Caco-2 (cell line): ENCODE measurements at regions not wholly inside any gene's neighbourhood (a gene's known extent, or its start where the extent isn't known, plus 50 kb on each side); places are given as distances from the start of the nearest gene placed in this dataset.

Experiments
- BruUV-seq: library from RNA; stranded (reverse); fragments of 400-500 nt; replicated peaks from 2 replicates; lab custom pipeline; 2021; lab: Mats Ljungman, UMichigan
- CTCF ChIA-PET: fragments of 300-600 bp; sonication (Branson Sonifier 250); formaldehyde crosslinking; loops from one replicate; lab custom pipeline; 2022; ENCODE audit warnings: antibody characterized with exemption; lab: Charles Lee
- POLR2A ChIA-PET: fragments of 300-600 bp; sonication (Branson Sonifier 250); formaldehyde crosslinking; loops from one replicate; lab custom pipeline; 2022; ENCODE audit warnings: antibody characterized with exemption; lab: Charles Lee
- DNase-seq, 2 experiments: peaks; one replicate each; pipeline versions ENCODE4 v3.0.0 to v3.0.0-alpha.2; 2020 to 2022
- H3K27me3 ChIP-seq: replicated peaks from 2 replicates; pipeline ENCODE4 v1.6.0; 2011; ENCODE audit warnings: low read length; ENCODE audit not compliant: control insufficient read depth, insufficient read depth
- H3K36me3 ChIP-seq: 2 replicates; pipeline ENCODE4 v1.5.1; 2011; ENCODE audit warnings: low read length; ENCODE audit not compliant: control insufficient read depth, insufficient read depth
- H3K4me1 ChIP-seq: fragments of 250-450 bp; sonication (Bioruptor Pico); 2 replicates; pipeline ENCODE4 v1.5.1; 2020; ENCODE audit warnings: mild to moderate bottlenecking
- H3K4me3 ChIP-seq: 2 replicates; pipeline ENCODE4 v1.5.1; 2011; ENCODE audit warnings: low read depth, mild to moderate bottlenecking, control low read depth, low read length
- H3K9me3 ChIP-seq: fragments of 250-450 bp; sonication (Bioruptor Pico); 2 replicates; pipeline ENCODE4 v1.5.1; 2020; ENCODE audit warnings: mild to moderate bottlenecking, moderate library complexity
- H3K27ac Mint-ChIP-seq: one replicate; pipeline ENCODE4 v1.8.0; 2022; ENCODE audit warnings: mixed read lengths; ENCODE audit not compliant: unreplicated experiment
- H3K27me3 Mint-ChIP-seq: one replicate; pipeline ENCODE4 v1.8.0; 2022; ENCODE audit warnings: mixed read lengths; ENCODE audit not compliant: insufficient read depth, unreplicated experiment
- H3K36me3 Mint-ChIP-seq: one replicate; pipeline ENCODE4 v1.8.0; 2022; ENCODE audit warnings: mild to moderate bottlenecking, mixed read lengths; ENCODE audit not compliant: insufficient read depth, unreplicated experiment
- H3K4me1 Mint-ChIP-seq: one replicate; pipeline ENCODE4 v1.8.0; 2022; ENCODE audit warnings: low read depth, mixed read lengths; ENCODE audit not compliant: unreplicated experiment
- H3K4me3 Mint-ChIP-seq: one replicate; pipeline ENCODE4 v1.8.0; 2022; ENCODE audit warnings: mild to moderate bottlenecking, moderate library complexity, mixed read lengths; ENCODE audit not compliant: unreplicated experiment
- H3K9me3 Mint-ChIP-seq: one replicate; pipeline ENCODE4 v1.8.0; 2022; ENCODE audit warnings: mixed read lengths; ENCODE audit not compliant: unreplicated experiment
- intact Hi-C: fragments of 100-400 bp; cut with micrococcal nuclease; formaldehyde crosslinking; loops from one replicate; pipeline ENCODE4 v1.10.0; 2022; ENCODE audit not compliant: unreplicated experiment
- TF ChIP-seq, protein P1 (sequence below), 2 experiments: fragments of 200-600 bp in 1 of 2; IDR thresholded peaks; 1 replicate in 1 of 2; 2 replicates in 1 of 2; pipeline versions ENCODE4 v1.5.1 to v1.8.0; 2011 to 2022; ENCODE audit warnings: antibody characterized with exemption in 1 of 2, control low read depth in 1 of 2, inconsistent platforms in 1 of 2, low read depth in 1 of 2, low read length in 1 of 2, mild to moderate bottlenecking in 1 of 2, moderate library complexity in 1 of 2; ENCODE audit not compliant: insufficient read depth in 1 of 2, severe bottlenecking in 1 of 2, unreplicated experiment in 1 of 2

DNA sequence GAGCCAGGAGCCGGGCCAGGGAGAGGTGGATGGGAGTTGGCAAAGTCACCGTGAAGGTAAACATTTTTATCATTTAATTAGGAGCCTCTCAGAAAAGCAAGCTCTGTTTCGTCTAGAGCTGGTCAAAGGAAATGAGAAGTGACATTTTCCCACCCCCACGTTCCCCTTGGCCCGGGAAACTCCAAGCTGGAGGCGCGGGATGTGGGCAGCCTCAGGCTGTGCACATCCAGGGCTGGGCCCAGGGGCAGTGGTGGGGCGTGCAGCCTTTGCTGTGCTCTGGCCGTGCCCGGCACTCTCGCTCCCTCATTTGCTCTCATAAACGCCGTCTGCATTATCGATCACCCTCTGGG is 135.6 kb upstream of the RET start:
- Histone ChIP-seq H3K36me3 (no peaks in the 10 kb centered on the region), H3K4me3 (no peak overlapping the region), H3K9me3 (no peaks in the 10 kb centered on the region), H3K27me3 (peaks cover 1% of the 10 kb centered on the region; the same call in 1 of the 2 replicates), H3K4me1 (no peaks in the 10 kb centered on the region)
- H3K4me3 Mint-ChIP-seq = no peak overlapping the region
- no peaks in the 10 kb centered on the region for H3K36me3 Mint-ChIP-seq
- CTCF ChIA-PET = interaction anchor here (0.6 kb wide), 1 partner anchor 159 kb away, joined by 3 read pairs; no protein-coding TSS in a partner anchor
- DNase-seq = no peak
- no peaks in the 10 kb centered on the region for H3K9me3 Mint-ChIP-seq
- no peak overlapping the region for H3K27ac Mint-ChIP-seq
- H3K4me1 Mint-ChIP-seq = no peaks in the 10 kb centered on the region
- intact Hi-C loops = no loop called here
- POLR2A ChIA-PET = no interaction called here
- TF ChIP-seq, protein P1, sequence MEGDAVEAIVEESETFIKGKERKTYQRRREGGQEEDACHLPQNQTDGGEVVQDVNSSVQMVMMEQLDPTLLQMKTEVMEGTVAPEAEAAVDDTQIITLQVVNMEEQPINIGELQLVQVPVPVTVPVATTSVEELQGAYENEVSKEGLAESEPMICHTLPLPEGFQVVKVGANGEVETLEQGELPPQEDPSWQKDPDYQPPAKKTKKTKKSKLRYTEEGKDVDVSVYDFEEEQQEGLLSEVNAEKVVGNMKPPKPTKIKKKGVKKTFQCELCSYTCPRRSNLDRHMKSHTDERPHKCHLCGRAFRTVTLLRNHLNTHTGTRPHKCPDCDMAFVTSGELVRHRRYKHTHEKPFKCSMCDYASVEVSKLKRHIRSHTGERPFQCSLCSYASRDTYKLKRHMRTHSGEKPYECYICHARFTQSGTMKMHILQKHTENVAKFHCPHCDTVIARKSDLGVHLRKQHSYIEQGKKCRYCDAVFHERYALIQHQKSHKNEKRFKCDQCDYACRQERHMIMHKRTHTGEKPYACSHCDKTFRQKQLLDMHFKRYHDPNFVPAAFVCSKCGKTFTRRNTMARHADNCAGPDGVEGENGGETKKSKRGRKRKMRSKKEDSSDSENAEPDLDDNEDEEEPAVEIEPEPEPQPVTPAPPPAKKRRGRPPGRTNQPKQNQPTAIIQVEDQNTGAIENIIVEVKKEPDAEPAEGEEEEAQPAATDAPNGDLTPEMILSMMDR (IDR thresholded peaks at IDR 0.05; ENCODE audit: insufficient read depth in 1 of 2, low read depth in 1 of 2, low read length in 1 of 2, severe bottlenecking in 1 of 2, unreplicated experiment in 1 of 2) = no peak
- BruUV-seq = no TSS peak
- H3K27me3 Mint-ChIP-seq = peaks cover 27% of the 10 kb centered on the region

DNA sequence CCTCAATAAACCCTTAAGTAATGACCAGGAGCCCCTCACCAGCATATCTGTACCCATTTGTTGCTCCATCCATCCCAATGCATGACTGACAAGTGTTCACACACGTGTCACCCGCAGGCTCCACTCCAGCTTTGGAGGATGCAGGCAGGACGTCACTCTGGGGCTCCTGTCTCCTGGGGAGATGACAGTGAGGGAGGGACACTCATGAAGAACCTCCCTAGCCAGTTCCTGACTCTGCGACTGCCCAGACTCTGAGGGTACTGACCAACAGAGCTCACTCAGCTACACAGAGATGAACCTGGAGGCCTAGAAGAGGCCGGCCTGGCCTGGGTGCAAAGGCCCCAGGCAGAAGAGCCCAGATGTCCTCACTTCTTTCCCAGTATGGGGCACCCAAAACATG is 135.1 kb upstream of the RET start:
- TF ChIP-seq, protein P1 (IDR thresholded peaks at IDR 0.05; ENCODE audit: insufficient read depth in 1 of 2, low read depth in 1 of 2, low read length in 1 of 2, severe bottlenecking in 1 of 2, unreplicated experiment in 1 of 2) = no peak
- Histone ChIP-seq H3K27me3 (peaks cover 1% of the 10 kb centered on the region; the same call in 1 of the 2 replicates), H3K9me3 (no peaks in the 10 kb centered on the region), H3K4me1 (no peaks in the 10 kb centered on the region), H3K4me3 (no peak overlapping the region), H3K36me3 (no peaks in the 10 kb centered on the region)
- Mint-ChIP-seq H3K27me3 (peaks cover 27% of the 10 kb centered on the region), H3K36me3 (no peaks in the 10 kb centered on the region), H3K9me3 (no peaks in the 10 kb centered on the region), H3K4me1 (no peaks in the 10 kb centered on the region), H3K4me3 (no peak overlapping the region), H3K27ac (no peak overlapping the region)
- no peak for DNase-seq
- POLR2A ChIA-PET = no interaction called here
- intact Hi-C loops = no loop called here
- BruUV-seq = no TSS peak
- CTCF ChIA-PET = interaction anchor here (0.6 kb wide), 1 partner anchor 159 kb away, joined by 3 read pairs; no protein-coding TSS in a partner anchor

DNA sequence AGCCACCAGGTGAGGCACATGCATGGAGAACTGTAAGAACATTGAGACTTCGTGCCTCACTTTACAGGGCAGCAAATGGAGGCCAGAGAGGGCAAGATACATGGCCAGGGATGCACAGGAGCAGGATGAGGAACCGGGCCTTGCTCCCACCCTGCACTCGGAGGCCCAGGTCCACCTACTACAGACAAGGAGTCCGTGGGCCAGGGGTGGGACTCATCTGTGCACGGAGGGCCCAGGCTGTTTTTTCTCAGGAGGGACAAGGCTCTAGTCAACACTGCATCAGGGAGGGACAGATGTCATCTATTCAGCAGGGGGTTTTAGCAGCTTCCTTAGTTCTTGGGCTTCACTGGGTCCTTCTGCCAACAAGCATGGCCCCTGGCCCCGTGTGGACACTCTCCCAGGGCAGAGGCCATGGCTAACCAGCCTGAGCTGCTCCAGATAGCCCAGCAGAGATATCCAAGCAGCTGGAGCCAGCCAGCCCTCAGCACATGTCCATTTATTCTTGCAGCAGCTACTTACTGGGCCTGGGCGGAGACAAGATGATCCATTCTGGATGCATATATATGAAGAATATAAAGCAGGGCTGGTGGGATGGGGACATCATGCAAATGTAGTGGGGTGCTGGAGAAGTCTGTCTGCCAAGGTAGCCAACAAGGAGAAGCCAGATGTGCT is 134.5 kb upstream of the RET start:
- Mint-ChIP-seq H3K36me3 (no peaks in the 10 kb centered on the region), H3K4me1 (no peaks in the 10 kb centered on the region), H3K9me3 (no peaks in the 10 kb centered on the region), H3K4me3 (no peak overlapping the region), H3K27me3 (peaks cover 27% of the 10 kb centered on the region), H3K27ac (no peak overlapping the region)
- TF ChIP-seq, protein P1 (IDR thresholded peaks at IDR 0.05; ENCODE audit: insufficient read depth in 1 of 2, low read depth in 1 of 2, low read length in 1 of 2, severe bottlenecking in 1 of 2, unreplicated experiment in 1 of 2) = no peak
- H3K9me3 ChIP-seq = 0 out of 2 replicates have a peak, but pooled peaks cover 4% of the 10 kb centered on the region
- H3K27me3 ChIP-seq = peaks cover 1% of the 10 kb centered on the region; the same call in 1 of the 2 replicates
- intact Hi-C loops = no loop called here
- DNase-seq = no peak
- no peaks in the 10 kb centered on the region for H3K4me1 ChIP-seq
- POLR2A ChIA-PET = no interaction called here
- H3K4me3 ChIP-seq = no peak overlapping the region
- BruUV-seq = no TSS peak
- CTCF ChIA-PET = no interaction called here
- H3K36me3 ChIP-seq = no peaks in the 10 kb centered on the region
